ENCODE measurements at regions not wholly inside any gene's neighbourhood (a gene's known extent, or its start where the extent isn't known, plus 50 kb on each side); places are given as distances from the start of the nearest gene placed in this dataset.

GRCh38 chr2:220072669-220073220 lies 445.3 kb downstream of the SLC4A3 start:
- TF ChIP-seq, protein P1, sequence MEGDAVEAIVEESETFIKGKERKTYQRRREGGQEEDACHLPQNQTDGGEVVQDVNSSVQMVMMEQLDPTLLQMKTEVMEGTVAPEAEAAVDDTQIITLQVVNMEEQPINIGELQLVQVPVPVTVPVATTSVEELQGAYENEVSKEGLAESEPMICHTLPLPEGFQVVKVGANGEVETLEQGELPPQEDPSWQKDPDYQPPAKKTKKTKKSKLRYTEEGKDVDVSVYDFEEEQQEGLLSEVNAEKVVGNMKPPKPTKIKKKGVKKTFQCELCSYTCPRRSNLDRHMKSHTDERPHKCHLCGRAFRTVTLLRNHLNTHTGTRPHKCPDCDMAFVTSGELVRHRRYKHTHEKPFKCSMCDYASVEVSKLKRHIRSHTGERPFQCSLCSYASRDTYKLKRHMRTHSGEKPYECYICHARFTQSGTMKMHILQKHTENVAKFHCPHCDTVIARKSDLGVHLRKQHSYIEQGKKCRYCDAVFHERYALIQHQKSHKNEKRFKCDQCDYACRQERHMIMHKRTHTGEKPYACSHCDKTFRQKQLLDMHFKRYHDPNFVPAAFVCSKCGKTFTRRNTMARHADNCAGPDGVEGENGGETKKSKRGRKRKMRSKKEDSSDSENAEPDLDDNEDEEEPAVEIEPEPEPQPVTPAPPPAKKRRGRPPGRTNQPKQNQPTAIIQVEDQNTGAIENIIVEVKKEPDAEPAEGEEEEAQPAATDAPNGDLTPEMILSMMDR (conservative IDR thresholded peaks at IDR 0.05) = no peak
- no peaks in the 10 kb centered on the region for H3K36me3 Mint-ChIP-seq (ENCODE audit: low read depth)
- H3K27ac Mint-ChIP-seq (ENCODE audit: unreplicated experiment) = no peak overlapping the region
- H3K9me3 Mint-ChIP-seq = no peaks in the 10 kb centered on the region
- no peaks in the 10 kb centered on the region for H3K27me3 Mint-ChIP-seq (ENCODE audit: low read depth)
- DNase-seq (ENCODE audit: low read depth, low spot score) = no peak
- no peak overlapping the region for H3K4me3 Mint-ChIP-seq
- peaks cover 25% of the 10 kb centered on the region for H3K4me1 Mint-ChIP-seq

GRCh38 chr2:220075835-220076234 lies 448.4 kb downstream of the SLC4A3 start:
- Mint-ChIP-seq H3K27ac (ENCODE audit: unreplicated experiment) (no peak overlapping the region), H3K27me3 (ENCODE audit: low read depth) (no peaks in the 10 kb centered on the region), H3K4me3 (no peak overlapping the region), H3K36me3 (ENCODE audit: low read depth) (no peaks in the 10 kb centered on the region), H3K4me1 (peaks cover 30% of the 10 kb centered on the region), H3K9me3 (no peaks in the 10 kb centered on the region)
- DNase-seq (ENCODE audit: low read depth, low spot score) = no peak
- TF ChIP-seq, protein P1 (conservative IDR thresholded peaks at IDR 0.05) = no peak

- peak; percentile 20 for DNase-seq (ENCODE audit: low read depth, low spot score)
- H3K27ac Mint-ChIP-seq (ENCODE audit: unreplicated experiment) = no peak overlapping the region
- TF ChIP-seq, protein P1 (conservative IDR thresholded peaks at IDR 0.05) = peak; percentile 51
- no peaks in the 10 kb centered on the region for H3K27me3 Mint-ChIP-seq (ENCODE audit: low read depth)
- H3K4me1 Mint-ChIP-seq = peaks cover 35% of the 10 kb centered on the region
- H3K9me3 Mint-ChIP-seq = no peaks in the 10 kb centered on the region
- H3K36me3 Mint-ChIP-seq (ENCODE audit: low read depth) = no peaks in the 10 kb centered on the region
- H3K4me3 Mint-ChIP-seq = no peak overlapping the region
Observed at GRCh38 chr2:220076734-220077133, 449.3 kb downstream of the SLC4A3 start.

DNA sequence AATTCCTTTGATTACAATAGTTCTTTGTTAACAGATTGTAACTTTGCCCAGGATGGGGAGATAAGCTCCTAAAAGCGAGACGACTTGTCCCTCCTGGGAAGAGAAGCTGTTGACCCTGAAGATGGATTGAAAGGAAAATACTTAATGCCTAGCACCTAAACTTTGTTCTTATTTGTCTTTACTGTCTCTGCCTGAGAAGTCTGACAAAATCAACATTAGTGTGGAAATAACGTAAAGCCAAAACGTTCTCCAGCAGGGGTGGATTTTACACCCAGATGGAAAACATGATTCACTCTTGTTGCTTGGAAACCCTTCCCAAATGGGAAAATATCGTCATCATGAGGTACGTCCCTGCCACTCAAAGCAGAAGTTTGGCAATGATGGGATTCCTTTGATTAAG lies 450.1 kb downstream of the SLC4A3 start:
- Mint-ChIP-seq H3K4me1 (peaks cover 40% of the 10 kb centered on the region), H3K4me3 (no peak overlapping the region)

DNA sequence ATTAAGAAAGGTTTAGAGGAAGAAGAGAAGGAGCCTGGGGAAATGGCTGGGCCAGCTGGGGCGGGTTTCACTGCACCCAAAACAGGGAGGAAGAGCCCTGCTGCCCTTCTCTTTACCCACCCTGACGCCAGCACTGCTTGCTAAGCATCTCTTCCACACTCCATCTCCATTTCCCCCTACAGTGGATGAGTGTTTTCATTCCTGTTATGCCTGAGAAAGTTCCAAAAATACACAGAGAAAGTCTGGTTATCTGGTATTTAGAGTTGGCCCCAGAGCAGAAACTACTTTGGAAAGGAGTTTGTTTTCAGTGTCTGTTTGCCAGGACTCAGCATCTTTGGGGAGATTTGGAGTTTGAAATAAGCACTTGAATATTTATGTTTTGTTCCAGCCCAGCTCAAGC lies 451.0 kb downstream of the SLC4A3 start:
- Mint-ChIP-seq H3K27ac (ENCODE audit: unreplicated experiment) (no peak overlapping the region), H3K4me1 (peaks cover 49% of the 10 kb centered on the region), H3K36me3 (ENCODE audit: low read depth) (no peaks in the 10 kb centered on the region), H3K9me3 (no peaks in the 10 kb centered on the region), H3K4me3 (no peak overlapping the region), H3K27me3 (ENCODE audit: low read depth) (no peaks in the 10 kb centered on the region)
- DNase-seq (ENCODE audit: low read depth, low spot score) = no peak
- TF ChIP-seq, protein P1 (conservative IDR thresholded peaks at IDR 0.05) = no peak

More for the DNA sequence above, 450.1 kb downstream of the SLC4A3 start:
- TF ChIP-seq, protein P1 (conservative IDR thresholded peaks at IDR 0.05) = no peak
- H3K36me3 Mint-ChIP-seq (ENCODE audit: low read depth) = no peaks in the 10 kb centered on the region
- H3K9me3 Mint-ChIP-seq = no peaks in the 10 kb centered on the region
- no peak for DNase-seq (ENCODE audit: low read depth, low spot score)
- H3K27me3 Mint-ChIP-seq (ENCODE audit: low read depth) = no peaks in the 10 kb centered on the region
- no peak overlapping the region for H3K27ac Mint-ChIP-seq (ENCODE audit: unreplicated experiment)
